Neural cell (in vitro differentiated cells): ENCODE measurements at regions not wholly inside any gene's neighbourhood (a gene's known extent, or its start where the extent isn't known, plus 50 kb on each side); places are given as distances from the start of the nearest gene placed in this dataset.

ENCODE experiments used
- EP300 ChIP-seq: fragments of 450-650 bp; conservative IDR thresholded peaks from 2 replicates; pipeline ENCODE4 v1.6.1; 2014; ENCODE audit warnings: antibody characterized with exemption, mild to moderate bottlenecking, moderate library complexity; ENCODE audit not compliant: poor library complexity, severe bottlenecking
- EZH2 ChIP-seq: fragments of 200-600, 300-800 bp; shearing (Covaris generic), sonication (generic); IDR thresholded peaks from 2 replicates; pipeline ENCODE4 v1.6.1; 2014; ENCODE audit warnings: antibody characterized with exemption, low read length, borderline replicate concordance, mild to moderate bottlenecking; ENCODE audit not compliant: insufficient read depth, poor library complexity, severe bottlenecking
- POLR2AphosphoS5 ChIP-seq: IDR thresholded peaks from 2 replicates; pipeline ENCODE4 v1.6.1; 2012
- RAD21 ChIP-seq: fragments of 450-650 bp; conservative IDR thresholded peaks from 2 replicates; pipeline ENCODE4 v1.6.1; 2014; ENCODE audit warnings: antibody characterized with exemption, mild to moderate bottlenecking, moderate library complexity
- SMC3 ChIP-seq: fragments of 450-650 bp; conservative IDR thresholded peaks from 2 replicates; pipeline ENCODE4 v1.6.1; 2014; ENCODE audit warnings: antibody characterized with exemption, mild to moderate bottlenecking, moderate library complexity; ENCODE audit not compliant: poor library complexity
- TAF1 ChIP-seq: IDR thresholded peaks from 2 replicates; pipeline ENCODE4 v1.6.1; 2012; ENCODE audit warnings: low read depth
- TF ChIP-seq, protein P1 (sequence below): fragments of 450-650 bp; IDR thresholded peaks from 2 replicates; pipeline ENCODE4 v1.5.1; 2014; ENCODE audit warnings: antibody characterized with exemption, mild to moderate bottlenecking, moderate library complexity; ENCODE audit not compliant: poor library complexity, severe bottlenecking
- TF ChIP-seq, protein P2 (sequence below): IDR thresholded peaks from 2 replicates; pipeline ENCODE4 v1.6.1; 2012; ENCODE audit warnings: borderline replicate concordance

DNA sequence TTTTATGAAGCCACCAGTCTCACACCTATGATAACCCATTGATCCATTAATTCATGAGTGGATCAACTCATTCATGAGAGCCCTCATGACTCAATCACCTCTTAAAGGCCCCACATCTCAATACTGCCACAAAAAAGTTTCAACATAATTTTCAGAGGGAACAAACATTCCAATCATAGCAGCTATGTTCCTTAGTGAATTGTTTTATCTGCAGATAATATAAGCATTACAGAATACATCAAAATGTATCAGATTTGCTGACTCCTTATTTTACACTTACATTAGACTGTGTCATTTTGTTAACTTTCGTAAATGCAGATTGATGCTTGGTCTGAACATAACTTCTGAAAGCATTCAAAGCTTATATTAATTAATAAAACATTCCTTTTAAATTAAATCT lies 155.3 kb upstream of the MBNL1 start:
- TF ChIP-seq, protein P1, sequence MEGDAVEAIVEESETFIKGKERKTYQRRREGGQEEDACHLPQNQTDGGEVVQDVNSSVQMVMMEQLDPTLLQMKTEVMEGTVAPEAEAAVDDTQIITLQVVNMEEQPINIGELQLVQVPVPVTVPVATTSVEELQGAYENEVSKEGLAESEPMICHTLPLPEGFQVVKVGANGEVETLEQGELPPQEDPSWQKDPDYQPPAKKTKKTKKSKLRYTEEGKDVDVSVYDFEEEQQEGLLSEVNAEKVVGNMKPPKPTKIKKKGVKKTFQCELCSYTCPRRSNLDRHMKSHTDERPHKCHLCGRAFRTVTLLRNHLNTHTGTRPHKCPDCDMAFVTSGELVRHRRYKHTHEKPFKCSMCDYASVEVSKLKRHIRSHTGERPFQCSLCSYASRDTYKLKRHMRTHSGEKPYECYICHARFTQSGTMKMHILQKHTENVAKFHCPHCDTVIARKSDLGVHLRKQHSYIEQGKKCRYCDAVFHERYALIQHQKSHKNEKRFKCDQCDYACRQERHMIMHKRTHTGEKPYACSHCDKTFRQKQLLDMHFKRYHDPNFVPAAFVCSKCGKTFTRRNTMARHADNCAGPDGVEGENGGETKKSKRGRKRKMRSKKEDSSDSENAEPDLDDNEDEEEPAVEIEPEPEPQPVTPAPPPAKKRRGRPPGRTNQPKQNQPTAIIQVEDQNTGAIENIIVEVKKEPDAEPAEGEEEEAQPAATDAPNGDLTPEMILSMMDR, result no peak
- TF ChIP-seq SMC3 (no peak), EZH2 (no peak), POLR2AphosphoS5 (no peak), EP300 (no peak), RAD21 (no peak), TAF1 (no peak)
- TF ChIP-seq, protein P2, sequence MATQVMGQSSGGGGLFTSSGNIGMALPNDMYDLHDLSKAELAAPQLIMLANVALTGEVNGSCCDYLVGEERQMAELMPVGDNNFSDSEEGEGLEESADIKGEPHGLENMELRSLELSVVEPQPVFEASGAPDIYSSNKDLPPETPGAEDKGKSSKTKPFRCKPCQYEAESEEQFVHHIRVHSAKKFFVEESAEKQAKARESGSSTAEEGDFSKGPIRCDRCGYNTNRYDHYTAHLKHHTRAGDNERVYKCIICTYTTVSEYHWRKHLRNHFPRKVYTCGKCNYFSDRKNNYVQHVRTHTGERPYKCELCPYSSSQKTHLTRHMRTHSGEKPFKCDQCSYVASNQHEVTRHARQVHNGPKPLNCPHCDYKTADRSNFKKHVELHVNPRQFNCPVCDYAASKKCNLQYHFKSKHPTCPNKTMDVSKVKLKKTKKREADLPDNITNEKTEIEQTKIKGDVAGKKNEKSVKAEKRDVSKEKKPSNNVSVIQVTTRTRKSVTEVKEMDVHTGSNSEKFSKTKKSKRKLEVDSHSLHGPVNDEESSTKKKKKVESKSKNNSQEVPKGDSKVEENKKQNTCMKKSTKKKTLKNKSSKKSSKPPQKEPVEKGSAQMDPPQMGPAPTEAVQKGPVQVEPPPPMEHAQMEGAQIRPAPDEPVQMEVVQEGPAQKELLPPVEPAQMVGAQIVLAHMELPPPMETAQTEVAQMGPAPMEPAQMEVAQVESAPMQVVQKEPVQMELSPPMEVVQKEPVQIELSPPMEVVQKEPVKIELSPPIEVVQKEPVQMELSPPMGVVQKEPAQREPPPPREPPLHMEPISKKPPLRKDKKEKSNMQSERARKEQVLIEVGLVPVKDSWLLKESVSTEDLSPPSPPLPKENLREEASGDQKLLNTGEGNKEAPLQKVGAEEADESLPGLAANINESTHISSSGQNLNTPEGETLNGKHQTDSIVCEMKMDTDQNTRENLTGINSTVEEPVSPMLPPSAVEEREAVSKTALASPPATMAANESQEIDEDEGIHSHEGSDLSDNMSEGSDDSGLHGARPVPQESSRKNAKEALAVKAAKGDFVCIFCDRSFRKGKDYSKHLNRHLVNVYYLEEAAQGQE, result no peak
